GM12873 (cell line): ENCODE measurements at regions not wholly inside any gene's neighbourhood (a gene's known extent, or its start where the extent isn't known, plus 50 kb on each side); places are given as distances from the start of the nearest gene placed in this dataset.

Experiments
- TF ChIP-seq, protein P1 (sequence below): IDR thresholded peaks from 2 replicates; pipeline ENCODE4 v1.5.1; 2012; ENCODE audit warnings: low read depth, mild to moderate bottlenecking, moderate library complexity, low read length, control low read depth; ENCODE audit not compliant: insufficient read depth; ENCODE audit errors: missing control alignments

DNA sequence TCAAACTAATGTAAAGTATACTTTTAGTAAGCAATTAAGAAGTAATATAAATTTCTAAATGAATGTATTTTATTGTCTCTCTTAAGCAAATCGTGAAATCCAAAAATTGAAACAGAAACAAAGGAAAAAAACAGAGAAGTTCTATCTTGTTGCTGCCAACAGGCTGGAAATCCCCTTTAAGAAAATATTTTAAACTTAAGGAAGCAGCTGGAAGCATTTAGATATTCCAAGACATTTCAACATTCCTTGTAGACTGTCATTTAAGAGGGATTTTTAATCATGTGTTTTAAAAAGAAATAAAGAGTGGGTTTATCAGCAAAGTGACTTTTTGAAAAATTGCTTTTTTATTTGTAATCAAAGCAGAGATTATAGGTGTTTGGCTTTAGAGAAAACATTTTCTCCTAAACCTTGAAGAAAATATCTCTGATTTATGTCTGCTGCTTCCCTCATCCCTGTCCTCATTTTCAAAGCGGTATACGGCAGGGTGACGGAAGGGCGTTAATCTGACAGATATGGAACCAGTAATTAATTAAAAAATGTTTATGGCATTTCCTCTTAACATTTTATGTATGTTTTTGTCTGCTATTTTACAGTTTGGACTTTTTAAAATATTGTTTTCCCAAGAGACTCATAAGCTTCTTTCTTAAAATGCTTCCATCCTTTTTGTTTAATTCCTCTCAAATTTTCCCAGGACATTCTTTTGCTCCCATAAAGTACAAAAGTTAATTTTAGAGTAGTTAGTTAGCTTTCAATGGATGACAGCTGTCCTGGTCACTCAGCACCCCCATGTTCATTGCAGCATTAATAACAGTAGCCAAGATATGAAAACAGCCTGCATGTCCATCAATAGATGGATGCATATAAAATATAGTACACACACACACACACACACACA, 245.6 kb downstream of the LURAP1L start:
- TF ChIP-seq, protein P1, sequence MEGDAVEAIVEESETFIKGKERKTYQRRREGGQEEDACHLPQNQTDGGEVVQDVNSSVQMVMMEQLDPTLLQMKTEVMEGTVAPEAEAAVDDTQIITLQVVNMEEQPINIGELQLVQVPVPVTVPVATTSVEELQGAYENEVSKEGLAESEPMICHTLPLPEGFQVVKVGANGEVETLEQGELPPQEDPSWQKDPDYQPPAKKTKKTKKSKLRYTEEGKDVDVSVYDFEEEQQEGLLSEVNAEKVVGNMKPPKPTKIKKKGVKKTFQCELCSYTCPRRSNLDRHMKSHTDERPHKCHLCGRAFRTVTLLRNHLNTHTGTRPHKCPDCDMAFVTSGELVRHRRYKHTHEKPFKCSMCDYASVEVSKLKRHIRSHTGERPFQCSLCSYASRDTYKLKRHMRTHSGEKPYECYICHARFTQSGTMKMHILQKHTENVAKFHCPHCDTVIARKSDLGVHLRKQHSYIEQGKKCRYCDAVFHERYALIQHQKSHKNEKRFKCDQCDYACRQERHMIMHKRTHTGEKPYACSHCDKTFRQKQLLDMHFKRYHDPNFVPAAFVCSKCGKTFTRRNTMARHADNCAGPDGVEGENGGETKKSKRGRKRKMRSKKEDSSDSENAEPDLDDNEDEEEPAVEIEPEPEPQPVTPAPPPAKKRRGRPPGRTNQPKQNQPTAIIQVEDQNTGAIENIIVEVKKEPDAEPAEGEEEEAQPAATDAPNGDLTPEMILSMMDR: no peak

DNA sequence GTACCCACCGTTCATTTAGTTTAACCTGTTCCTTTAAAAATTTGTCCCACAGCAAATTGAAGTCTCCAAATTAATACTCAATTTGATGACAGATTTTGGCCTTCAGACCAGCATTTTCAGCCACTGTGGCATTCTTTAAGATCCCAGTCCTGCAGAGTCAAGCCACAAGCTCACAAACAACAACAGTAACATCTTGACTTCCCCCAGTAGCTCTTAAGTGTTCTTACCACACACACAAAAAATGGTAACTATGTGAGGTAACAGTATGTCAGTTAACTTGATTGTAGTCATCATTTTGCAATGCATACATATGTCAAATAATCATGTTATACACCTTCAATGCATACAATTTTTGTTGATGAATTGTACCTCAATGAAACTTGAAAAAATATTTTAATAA, 247.9 kb downstream of the LURAP1L start:
- TF ChIP-seq, protein P1: no peak

DNA sequence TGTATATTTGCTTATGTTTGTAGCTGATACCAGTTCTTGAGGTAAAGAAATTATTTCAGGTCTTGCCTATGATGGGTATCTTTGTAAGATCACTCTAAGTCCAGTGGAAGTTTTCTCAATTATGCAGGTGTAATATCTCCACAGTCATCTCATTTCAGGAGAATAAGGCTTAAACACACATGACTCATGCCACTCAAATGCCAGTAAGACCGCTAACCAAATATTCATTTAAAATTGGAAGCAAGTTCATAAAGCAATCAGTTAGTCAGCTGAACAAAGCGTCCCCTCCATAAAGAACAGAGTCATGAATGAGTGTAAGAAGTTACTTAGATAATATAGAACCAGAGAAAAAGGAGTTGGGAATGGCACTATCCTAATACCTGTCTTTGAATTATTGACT, 248.7 kb downstream of the LURAP1L start:
- TF ChIP-seq, protein P1: no peak

DNA sequence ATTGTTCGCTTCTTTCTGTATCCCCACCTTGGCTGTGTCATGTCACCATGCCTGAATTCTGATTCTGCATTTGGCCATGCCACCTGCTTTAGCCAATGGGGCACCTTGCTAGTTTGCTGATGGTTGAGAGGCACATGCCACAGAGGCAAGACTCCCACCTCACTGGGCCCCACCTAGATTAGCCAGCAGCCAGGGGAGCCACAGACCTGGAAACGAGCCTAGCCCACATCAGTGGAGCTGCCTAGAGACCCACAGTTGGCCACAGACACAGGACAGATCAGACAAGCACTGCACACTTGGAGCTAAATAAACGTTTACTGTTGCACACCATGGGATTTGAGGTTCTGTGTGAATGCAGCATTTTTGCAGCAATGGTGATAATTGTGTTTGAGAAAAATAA, 252.1 kb downstream of the LURAP1L start:
- TF ChIP-seq, protein P1: no peak

DNA sequence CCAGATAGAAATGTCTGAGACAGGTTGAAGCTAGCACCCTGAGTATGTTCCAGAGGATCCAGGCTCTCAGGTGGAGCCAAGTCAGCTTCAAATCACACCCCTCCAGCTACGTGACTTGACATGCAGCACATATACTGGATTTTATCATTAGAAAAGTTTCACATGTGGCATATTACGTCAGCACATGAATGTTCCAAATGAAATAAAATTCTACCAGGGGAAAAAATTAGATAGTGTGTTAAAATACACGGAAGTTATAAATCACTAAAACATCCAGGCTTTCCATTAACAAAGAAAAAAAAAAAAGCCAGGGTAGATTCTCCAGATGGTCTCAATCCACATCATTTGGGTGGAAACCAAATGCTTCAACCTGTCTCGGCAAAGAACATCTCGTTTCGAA, 251.6 kb downstream of the MPDZ start:
- TF ChIP-seq, protein P1: no peak

DNA sequence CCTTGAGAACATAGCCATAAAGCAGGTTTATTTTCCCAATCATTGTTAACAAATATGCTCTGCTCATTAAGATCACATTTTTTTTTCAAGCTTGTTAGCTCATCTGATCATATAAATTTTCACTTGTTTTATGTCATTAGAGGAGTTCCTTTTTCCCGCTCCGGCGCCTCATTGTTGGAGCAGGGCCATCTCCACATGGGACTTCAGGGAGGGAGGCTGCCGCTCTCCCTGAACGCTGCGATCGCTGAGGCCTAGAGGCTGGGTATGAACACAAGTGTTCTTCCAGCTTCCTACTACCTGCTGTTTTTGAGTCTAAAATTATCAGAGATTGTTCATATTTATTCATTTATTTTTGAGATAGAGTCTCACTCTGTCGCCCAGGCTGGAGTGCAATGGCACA, 246.9 kb downstream of the MPDZ start:
- TF ChIP-seq, protein P1: no peak

DNA sequence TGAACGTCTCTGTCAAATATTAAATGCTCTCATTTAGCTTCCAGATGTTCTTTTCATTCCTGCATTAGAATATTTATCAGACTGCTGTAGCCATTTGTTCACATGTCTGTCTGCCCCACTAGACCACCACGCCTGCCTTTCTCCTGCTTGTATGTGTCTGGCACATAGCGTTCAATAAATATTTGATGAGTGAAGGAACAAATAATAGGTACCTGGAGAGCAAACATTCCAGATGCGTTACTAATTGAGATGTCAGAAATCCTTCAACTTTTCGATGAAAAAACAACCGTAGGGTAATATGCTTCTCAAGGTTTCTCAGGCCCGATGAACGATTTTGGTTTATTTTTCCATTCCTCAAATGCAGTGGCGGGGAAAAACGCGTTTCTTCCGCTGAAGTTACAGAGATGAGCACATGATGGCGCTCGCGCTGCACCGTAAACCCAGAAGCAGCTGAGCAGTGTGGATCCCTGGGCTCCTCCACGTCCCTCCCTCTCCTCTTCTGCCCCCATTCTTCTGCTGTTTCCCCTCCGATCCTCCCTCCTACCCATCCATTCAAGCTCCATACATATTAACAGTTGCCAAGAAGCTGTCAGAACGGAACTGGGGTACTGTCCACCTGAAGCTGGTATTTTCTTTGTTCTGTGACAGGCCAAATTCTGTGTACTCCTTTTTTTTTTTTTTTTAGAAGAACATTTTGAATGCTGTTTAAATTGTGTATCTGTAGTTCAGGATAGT, 245.4 kb downstream of the MPDZ start:
- TF ChIP-seq, protein P1: peak; percentile 71
